ENCODE measurements at regions not wholly inside any gene's neighbourhood (a gene's known extent, or its start where the extent isn't known, plus 50 kb on each side); places are given as distances from the start of the nearest gene placed in this dataset.

DNA sequence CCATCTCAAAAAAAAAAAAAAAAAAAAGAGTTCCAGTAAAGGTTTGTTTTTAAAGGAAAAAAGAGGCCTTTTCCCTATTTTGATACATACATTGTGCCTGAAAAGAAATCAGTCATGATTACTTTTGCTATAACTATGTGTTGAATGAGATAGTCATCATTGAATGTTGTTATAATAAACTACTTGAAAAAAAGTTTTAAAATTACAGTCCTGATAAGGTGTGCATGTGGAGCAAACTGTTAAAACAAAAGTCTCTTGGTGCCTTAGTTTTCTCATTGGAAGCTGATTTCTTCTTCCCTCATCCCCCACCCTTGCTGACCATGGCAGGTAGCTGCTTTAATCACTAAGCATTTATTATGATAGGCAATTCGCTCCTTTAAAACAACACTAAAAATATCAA is 172.3 kb upstream of the TBCA start:
- no peak for DNase-seq

- no peak for DNase-seq
These were observed 170.9 kb upstream of the TBCA start for GRCh38 chr5:77947041-77947428.

GRCh38 chr5:77946381-77947040 is 170.4 kb upstream of the TBCA start:
- DNase-seq, result no peak

DNA sequence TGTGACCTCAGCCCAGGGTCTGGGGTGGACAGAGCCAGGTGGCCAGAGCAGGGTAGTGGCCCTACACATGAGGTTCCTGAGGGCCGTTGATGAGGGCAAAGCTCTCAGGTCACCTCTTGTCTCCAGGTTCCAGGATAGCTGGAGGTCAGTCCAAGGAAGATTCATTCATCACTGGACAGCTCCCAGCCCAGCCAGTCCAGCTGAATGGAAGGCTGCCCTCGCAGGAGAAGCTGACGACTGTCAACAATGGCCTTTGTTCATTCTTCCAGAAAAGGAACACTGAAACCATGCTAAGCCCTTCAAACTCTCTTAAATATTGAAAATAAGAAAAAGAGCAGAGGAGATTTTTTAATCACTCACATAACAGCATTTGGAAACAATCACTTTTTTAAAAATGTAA is 169.7 kb upstream of the TBCA start:
- no peak for DNase-seq

- DNase-seq, result no peak
These were observed 168.7 kb upstream of the TBCA start for GRCh38 chr5:77944757-77945340.

DNA sequence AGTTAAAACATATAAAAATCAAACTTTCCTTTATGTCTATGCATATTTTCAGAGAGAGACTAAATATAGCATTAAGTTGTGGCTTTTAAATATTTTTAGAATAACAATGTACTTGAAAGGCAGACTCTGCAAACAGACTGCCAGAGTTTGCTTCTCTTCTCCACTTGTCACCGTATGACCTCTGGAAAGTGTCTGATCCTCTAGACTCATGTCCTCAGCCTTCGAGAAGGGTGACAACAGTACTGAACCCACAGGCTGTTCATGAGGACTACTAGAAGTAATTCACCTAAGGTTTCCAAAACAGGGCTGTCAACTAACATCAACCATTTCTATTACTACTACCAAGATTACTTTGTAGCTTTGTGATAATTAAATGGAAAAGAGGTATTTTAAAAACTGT is 167.7 kb upstream of the TBCA start:
- no peak for DNase-seq

DNA sequence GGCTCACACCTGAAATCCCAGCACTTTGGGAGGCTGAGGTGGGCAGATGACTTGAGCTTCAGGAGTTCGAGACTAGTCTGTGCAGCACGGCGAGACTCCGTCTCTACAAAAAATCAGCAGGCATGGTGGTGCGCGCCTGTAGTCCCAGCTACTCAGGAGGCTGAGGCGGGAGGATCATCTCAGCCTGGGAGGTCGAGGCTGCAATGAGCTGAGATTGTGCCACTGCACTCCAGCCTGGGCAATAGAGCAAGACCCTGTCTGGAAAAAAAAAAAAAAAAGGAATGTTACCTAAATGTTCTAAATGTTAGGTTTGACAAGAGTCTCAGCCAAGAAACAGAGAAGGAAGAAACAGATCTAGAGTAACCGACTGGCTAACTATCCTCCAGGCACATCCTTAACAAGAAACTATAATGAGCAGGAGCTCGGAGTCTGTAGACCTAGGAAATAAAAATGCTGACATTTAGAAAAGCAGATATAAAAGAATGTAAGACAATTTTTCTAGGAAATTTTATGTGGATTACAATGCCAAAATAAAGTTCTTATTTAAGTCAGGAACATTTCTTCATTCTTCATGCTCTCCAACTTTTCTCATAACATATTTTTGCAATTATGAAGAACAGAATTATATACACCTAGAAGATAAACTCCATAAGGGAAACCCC is 166.6 kb upstream of the TBCA start:
- no peak for DNase-seq

- no peak for DNase-seq
These were observed 161.1 kb upstream of the TBCA start for GRCh38 chr5:77937015-77937908.

- DNase-seq, result no peak
These were observed 160.2 kb upstream of the TBCA start for GRCh38 chr5:77936365-77936693.

DNA sequence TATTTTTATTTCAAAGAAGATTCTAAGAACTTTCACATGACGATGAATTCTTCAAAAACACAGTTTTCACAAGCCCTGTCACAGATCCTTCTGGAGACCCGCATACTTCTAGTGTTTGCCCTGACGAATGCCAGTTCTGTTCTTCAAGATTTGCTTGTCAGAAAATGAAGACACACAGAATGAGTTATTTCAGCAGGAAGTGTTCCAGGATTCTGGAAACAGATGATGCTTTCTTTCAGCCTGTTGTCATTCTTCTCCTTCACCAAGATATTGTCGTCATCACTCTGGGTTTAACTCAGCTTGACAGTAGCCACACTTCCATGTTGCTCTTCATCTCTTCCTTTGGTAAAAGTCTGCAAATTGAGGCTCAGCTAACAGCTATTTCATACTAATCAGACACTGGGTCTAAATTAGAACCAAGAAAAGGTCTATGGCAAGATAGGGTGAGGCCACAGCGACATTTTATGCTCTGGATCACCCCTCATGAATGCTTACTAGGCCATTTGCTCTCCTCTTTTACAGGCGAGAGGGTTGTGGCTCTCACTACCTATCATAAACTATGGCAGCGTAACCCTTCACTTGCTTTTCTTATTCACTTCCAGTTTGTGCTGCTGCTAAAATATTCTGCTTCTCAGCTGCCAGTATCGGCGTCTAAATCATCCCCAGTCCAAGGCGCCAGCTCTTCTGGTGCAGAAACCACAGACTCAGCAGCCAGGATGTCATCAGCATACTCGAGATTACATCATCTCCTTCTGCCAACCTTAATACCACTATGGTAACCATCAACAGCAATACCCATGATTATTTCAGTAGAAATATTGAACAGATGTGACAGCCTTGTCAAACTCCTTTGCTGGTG is 159.6 kb upstream of the TBCA start:
- DNase-seq, result no peak

DNA sequence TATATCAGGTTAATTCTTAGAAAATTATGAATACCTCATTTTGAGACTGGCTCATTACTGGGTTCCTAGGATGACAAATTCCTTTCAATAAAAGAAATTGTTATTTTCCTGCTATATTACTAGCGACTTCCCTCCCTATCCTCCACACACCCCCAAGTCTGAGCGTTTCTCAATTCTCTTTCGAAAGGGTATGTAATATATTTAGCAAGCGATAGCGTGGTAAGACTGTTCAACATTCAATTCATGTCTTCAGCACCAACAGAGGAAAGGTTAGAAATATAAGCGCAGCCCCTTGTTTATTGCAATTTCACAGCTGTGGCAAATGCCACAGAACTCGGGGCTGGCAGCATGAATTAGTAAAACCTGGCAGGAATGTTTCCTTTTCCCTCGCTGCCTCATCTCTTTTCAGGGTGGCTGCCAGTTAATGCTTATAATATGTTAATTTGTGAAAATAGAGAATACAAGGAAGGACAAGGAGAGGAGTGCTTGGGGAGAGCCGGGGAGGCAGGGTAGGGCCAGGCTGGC is 152.7 kb upstream of the TBCA start:
- no peak for DNase-seq

DNA sequence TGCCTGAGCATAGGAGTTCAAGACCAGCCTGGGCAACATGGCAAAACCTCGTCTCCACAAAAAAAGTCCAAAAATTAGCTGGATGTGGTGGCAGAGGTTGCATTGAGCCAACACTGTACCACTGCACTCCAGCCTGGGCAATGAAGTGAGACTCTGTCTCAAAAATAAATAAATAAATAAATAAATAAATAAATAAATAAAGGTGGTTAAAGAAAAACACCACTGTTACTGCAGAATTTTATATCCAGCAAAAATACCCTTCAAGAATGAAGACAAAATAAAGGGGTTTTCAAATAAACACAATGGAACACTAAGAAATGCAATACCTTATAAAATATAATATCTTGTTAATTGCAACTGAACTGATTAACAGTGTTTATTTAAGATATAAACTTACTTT is 150.2 kb upstream of the TBCA start:
- no peak for DNase-seq

DNA sequence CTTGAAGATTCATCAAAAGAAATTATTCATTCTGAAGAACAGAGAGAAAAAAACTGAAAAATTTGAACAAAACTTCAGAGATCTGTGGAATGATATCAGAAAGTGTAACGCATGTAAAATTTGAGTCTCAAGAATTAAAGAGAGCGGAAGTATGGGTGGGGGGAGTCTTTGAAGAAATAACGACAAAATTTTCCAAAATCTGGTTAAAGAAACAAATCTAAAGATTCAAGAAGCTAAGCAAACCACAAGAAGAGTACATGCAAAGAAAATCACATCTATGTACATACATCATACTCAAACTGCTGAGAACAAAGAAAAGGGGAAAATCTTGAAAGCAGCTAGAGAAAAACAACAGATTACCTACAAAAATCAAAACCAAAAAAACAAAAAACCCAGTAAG is 149.4 kb upstream of the TBCA start:
- DNase-seq, result no peak

DNA sequence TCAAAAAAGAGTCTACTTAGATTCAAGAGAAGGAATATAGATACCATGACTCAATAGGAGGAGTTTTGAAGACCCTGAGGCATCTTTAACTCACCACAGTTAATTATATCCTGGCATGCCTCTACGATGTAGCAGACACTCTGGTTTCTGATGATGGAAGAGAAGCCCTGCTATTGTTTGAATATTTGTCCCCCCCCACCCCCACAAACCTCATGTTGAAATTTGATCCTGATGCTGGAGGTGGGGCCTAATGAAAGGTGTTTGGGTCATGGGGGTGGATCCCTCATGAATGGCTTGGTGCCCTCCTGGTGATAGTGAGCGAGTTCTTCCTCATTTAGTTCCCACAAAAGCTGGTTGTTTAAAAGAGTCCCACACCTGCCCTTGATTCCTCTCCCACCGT is 147.9 kb upstream of the TBCA start:
- DNase-seq, result no peak

GRCh38 chr5:77923666-77924065 is 147.5 kb upstream of the TBCA start:
- no peak for DNase-seq

DNA sequence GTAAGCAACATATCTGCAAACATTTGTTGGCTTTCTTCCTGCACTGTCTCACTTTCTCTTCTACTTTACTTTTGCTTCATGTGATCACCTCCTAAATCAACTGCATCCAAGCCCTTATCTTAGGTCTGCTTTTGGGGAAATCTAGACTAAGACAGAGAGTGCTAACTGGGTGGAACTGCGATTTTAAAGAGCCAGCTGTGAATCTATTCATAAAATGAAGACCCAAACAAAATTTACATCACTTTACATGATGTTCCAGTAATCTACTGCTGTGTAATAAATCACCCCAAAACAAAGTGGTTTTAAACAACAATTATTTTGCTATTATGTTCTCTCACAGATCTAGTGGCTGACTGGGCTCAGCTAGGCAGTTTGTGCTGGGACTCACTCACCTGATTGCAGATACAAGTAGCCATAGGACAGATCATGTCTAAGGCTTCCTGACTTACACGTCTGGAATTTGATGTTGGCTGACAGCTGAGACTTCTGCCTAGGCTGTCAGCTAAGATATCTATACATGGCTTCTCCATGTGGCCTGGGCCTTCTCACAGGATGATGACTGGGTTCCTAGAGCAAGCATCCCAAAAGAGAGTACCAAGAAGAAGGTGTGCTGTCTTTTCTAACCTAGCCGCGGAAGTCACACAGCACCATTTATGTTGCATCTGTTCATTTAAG is 145.1 kb upstream of the TBCA start:
- DNase-seq, result no peak

- DNase-seq, result no peak
These were observed 144.4 kb upstream of the TBCA start for GRCh38 chr5:77920359-77921058.

- DNase-seq, result no peak
These were observed 139.2 kb upstream of the TBCA start for GRCh38 chr5:77915346-77915745.

GRCh38 chr5:77912721-77913120 is 136.6 kb upstream of the TBCA start:
- no peak for DNase-seq

- DNase-seq, result no peak
These were observed 134.6 kb upstream of the TBCA start for GRCh38 chr5:77910602-77911188.

DNA sequence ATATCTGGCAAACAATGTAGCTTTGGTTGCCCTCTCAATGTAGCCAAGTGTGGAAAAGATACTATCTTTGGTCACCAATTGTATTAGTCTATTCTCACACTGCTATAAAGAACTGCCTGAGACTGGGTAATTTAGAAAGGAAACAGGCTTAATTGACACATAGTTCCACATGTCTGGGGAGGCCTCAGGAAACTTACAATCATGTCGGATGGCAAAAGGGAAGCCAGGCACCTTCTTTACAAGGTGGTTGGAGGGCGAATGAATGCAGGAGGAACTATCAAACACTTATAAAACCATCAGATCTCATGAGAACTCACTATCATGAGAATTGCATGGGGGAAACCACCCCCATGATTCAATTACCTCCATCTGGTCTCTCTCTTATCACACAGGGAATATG is 133.1 kb upstream of the TBCA start:
- no peak for DNase-seq

All from kidney glomerular epithelial cell (primary cell).